NCI-H1105 (cell line): ENCODE measurements at regions not wholly inside any gene's neighbourhood (a gene's known extent, or its start where the extent isn't known, plus 50 kb on each side); places are given as distances from the start of the nearest gene placed in this dataset.
"Not testable (repeated sequence)": the region's sequence is repeated elsewhere in the genome, so short reads cannot be mapped to it uniquely, and the experiment has no call there.

ENCODE experiments used
- DNase-seq: peaks from one replicate; lab custom pipeline; 2025; lab: John Stamatoyannopoulos, UW

DNA sequence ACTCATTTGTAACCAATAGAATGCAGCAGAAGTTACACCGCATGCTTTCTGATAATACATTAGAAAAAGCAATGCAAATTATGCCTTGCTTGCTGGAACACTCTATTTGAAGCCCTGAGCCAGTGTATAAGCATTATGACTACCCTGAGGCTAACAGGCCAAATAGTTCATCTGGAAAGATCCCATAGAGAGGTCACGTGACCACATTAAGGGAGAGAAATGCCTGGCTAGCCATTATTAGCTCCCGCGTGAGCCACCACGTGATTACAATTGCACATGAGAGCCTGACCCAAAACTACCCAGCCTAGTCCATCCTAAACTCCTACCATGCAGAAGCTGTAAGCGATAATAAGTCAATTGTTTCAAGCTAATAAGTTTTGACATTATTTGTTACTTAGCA lies 472.9 kb upstream of the GALNTL6 start:
- DNase-seq, result no peak

DNA sequence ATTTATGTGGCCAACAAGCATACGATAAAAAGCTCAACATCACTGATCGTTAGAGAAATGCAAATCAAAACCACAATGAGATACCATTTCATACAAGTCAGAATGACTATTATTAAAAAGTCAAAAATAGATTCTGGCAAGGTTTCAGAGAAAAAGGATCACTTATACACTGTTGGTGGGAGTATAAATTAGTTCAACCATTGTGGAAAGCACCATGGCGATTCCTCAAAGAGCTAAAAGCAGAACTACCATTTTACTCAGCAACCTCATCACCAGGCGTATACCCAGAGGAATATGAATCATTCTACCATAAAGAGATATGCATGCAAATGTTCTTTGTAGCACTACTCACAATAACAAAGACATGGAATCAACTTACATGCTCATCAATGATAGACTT lies 478.7 kb upstream of the GALNTL6 start:
- no peak for DNase-seq

- DNase-seq, result no peak
Measured at GRCh38 chr4:171308661-171309060, 504.5 kb upstream of the GALNTL6 start.

DNA sequence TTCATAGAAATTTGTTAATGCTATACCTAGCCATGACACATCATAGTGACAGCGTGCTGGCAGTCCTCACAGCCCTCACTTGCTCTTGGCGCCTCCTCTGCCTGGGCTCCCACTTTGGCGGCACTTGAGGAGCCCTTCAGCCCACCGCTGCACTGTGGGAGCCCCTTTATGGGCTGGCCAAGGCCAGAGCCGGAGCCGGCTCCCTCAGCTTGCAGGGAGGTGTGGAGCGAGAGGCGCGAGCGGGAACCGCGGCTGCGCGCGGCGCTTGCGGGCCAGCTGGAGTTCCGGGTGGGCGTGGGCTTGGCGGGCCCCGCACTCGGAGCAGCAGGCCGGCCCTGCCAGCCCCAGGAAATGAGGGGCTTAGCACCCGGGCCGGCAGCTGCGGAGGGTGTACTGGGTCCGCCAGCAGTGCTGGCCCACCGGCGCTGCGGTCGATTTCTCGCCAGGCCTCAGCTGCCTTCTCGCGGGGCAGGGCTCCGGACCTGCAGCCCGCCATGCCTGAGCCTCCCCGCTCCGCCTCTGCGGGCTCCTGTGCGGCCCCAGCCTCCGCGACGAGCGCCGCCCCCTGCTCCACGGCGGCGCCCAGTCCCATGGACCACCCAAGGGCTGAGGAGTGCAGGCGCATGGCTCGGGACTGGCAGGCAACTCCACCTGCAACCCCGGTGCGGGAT lies 515.0 kb upstream of the GALNTL6 start:
- DNase-seq, result not testable (repeated sequence)

GRCh38 chr4:171288816-171289432 lies 524.3 kb upstream of the GALNTL6 start:
- no peak for DNase-seq

DNA sequence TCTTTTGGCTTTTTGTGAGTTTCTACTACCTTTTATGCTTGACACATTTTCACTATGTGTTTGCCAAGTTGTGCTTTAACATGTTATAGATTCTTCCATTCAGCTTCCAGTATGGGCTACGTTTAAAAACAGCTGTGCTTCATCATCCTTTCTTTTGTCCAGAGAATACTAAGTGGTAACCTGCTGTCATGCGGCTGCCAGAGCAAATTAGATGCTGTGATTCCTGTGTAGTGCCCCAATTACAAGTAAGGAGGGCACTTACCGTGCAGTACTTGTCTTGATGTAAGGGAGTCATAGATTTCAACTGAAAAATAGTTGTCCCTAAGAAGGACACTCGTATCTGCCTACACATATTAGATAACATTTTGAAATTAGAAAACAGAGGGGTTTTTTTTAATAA lies 531.8 kb upstream of the GALNTL6 start:
- DNase-seq, result no peak

DNA sequence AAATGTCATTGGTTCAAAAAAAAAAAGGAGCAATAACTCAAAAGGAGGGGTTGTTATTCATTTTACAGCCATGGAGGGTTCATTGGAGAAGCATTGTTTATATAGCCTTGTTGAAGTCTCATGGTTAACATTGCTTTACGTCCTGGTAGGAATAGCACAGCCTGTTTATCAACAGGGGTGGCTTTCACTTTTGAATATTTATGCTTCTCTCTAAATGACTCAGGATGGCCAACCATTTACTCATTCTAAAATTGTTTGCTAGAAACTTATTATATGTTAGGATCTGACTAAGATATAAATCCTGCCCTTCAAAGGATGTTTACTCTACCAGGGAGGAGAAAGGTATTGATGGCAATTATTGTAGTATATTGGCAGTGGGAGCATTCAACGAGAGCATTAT lies 534.1 kb upstream of the GALNTL6 start:
- no peak for DNase-seq

DNA sequence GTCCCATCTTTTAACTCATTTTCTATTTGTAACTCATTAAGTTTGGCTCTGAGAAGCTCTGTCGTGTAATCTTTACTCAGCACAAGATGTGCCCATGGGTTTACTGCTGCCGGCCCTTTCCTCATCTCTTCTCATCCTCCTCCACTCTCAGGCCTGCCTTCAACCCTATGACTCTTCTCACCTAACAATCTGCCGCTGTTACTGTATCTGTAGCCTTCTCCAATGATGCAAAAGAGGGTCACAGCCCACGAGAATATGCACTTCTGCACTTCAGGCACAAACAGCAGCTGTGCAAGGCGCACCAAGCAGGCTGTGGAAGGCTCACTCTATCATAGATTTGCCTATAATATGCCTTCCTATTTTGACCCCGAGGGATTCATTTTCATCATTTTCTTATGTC lies 546.5 kb upstream of the GALNTL6 start:
- no peak for DNase-seq

DNA sequence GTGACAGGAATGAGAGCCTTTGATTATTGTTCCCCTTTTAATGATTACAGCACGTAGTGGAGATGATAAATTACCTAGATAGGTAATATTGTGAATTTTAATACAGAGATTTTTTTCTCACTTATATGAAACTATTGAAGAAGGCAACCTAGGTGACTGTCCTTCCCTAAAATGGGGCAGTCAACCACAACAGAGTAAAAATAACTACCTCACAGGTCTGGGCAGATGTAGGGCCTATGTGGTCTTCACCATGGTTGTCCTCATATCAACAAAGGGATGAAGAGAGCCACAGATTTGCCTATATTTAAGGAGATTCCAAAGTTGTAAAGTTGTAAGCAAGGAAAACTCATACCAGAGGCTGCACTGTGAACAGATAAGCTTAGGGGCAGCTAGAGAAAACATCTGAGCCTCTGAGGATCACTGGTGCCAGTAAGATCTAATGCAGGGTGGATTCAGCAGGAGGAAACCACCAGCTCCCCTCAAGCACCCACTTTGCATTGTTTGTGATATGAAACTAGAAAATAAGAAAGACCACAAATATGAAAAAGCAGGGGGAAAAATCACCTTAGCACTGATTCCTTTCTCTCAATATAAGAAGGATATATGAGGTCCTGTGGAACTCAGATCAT lies 547.9 kb upstream of the GALNTL6 start:
- DNase-seq, result no peak

- no peak for DNase-seq
Measured at GRCh38 chr4:171256223-171256622, 557.0 kb upstream of the GALNTL6 start.

GRCh38 chr4:171246948-171247347 lies 566.3 kb upstream of the GALNTL6 start:
- no peak for DNase-seq

GRCh38 chr4:171242831-171243230 lies 570.4 kb upstream of the GALNTL6 start:
- DNase-seq, result no peak

DNA sequence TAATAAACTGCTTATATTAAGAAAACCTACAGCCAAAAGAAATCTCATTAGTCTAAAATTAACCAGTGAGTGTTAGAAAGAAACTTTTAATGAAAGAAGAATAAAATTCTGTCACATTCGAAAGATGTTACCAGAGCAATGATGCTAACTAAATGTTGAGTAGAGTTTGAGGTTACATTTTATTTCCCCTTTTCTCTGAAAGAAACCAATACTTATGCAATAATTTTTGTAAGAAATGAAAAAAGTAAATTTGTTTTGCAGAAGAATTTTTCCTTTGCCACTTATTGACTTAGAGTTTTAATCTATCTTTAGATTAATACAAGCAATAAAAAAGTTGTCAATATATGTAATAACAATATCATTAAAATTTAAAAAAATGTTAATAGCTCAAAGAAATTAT lies 574.0 kb upstream of the GALNTL6 start:
- DNase-seq, result no peak

DNA sequence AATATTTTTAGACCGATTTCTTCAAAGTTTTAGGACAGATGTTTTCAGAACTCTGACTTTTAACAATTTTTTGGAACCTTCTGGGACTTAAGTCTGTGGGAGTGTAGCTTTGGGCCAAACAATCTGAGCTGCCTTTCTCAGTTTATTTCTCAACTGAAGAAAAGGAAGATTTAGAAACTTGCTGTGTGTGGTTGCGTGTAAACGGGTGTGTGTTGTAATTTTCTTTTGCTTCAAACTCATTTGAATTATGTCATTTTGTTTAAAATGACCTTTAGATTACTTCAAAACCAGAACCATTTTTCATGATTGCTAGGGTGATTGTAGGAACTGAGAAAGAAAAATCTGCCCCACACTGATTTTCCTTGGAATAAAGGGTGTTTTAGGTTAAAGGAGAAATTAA lies 577.7 kb upstream of the GALNTL6 start:
- no peak for DNase-seq

- DNase-seq, result not testable (repeated sequence)
Measured at GRCh38 chr4:171229354-171229753, 583.9 kb upstream of the GALNTL6 start.

- DNase-seq, result no peak
Measured at GRCh38 chr4:171221181-171221580, 592.0 kb upstream of the GALNTL6 start.

GRCh38 chr4:171203425-171203824 lies 609.8 kb upstream of the GALNTL6 start:
- DNase-seq, result no peak

DNA sequence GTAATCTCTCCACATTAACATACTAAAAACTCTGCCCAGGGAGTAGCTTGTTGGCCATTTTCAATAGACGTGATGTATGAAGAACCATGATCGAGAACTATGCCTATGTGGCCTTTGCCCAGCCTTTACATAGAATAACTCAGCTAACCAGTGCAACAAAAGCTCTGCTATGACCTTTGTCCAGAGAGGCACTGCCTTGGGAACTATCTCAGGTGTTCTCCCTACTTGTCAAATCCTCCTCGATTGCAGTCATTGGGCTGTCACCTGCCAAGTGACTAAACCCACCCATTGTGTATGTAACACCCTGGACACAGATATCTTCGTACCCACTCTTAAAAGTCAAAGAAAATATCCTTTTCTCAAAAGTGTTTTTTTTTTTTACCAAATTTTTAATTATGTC lies 610.3 kb upstream of the GALNTL6 start:
- no peak for DNase-seq

DNA sequence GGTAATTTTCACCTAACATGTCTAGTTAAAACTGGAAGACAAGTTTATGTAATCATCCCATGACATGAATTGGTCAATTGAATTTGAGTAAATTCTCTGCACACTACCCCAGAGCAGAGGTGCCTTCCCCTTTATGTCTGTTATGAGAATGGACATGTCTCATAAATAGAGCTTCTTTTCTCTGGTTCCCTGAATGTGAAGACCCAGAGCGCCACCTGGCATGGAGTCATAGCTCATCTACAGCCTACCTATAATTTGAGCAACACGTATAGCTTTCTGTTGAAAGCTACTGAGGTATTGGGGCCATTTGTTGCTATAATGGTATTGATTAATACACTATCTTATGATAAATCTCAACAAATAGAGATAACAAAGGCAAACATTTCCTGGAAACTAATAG lies 626.5 kb upstream of the GALNTL6 start:
- no peak for DNase-seq

DNA sequence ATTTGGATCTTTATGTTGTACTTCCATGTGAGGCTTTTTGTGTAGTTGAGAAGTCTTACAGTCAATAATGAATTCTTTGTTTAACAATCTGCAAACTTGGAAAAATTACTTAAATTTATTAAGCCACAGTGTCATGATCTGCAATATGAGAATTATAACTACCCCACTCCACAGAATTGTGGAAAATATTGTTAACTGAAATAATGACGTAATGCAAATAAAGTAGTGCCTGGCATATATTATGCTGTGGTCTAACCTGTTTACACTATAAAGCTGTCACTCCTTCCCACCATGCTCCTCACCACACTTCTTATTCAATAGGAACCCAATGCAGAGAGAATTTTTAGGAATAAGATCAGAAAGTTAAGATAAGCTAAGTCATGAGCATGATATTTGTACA lies 632.1 kb upstream of the GALNTL6 start:
- DNase-seq, result no peak

DNA sequence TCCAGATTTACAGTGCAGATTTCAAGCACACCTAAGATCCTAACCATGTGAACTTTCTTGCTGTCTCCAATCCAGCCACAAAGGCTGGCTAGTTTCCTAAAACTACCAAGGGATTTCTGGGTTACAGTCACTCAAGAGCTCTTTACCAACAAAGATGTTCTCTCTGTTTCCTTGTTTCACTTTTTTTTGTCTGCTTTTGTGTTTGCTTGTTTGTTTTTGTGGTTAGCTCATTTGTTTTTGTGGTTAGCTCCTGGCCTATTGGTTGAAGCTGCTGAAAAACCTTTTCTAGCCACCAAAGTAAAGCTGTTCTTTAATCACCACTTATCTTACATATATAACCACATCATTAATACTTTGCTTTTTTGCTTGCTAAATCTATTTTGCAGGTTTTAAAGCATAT lies 642.5 kb upstream of the GALNTL6 start:
- no peak for DNase-seq

GRCh38 chr4:171169396-171169795 lies 643.8 kb upstream of the GALNTL6 start:
- no peak for DNase-seq

DNA sequence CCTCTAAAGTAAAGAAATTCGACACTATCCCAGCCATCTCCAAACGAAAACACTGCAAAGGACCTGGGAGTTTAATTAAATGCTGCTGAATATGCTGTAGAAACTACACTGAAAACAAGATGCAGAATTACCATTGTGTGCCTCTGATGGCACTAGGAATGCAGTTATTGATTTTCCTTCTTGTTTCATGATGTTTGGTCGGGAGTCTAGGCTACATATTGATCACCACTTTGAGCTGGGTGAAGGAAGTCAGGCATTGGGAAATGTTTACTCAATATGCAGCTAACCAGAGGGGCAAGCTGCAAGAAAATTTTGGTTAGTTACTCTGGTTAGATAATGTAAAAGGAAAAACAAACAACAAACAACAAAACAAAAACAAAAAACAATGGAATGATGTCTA lies 650.7 kb upstream of the GALNTL6 start:
- DNase-seq, result no peak
